HG03064 (cell line): ENCODE measurements at regions not wholly inside any gene's neighbourhood (a gene's known extent, or its start where the extent isn't known, plus 50 kb on each side); places are given as distances from the start of the nearest gene placed in this dataset.
"Not testable (repeated sequence)": the region's sequence is repeated elsewhere in the genome, so short reads cannot be mapped to it uniquely, and the experiment has no call there.

Experiments
- ATAC-seq: cut with Tn5 transposase; IDR thresholded peaks from one replicate; pipeline ENCODE4 v1.9.1; 2021; ENCODE audit warnings: low read depth; ENCODE audit not compliant: unreplicated experiment

DNA sequence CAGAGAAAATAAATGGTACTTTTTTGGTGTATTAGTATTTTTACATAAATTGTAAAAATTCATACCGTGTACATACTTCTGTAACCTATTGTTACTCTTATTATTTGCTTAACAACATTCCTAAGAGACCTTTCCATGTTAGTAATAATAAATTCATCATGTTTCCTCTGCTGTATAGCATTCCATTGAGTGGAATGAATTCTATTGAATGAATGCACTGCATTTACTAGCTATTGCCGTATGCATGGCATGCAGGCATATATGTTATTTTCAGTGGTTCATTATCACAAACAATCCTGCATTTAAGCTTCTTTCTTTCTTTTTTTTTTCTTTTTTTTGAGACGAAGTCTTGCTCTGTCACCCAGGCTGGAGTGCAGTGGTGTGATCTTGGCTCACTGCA lies 137.6 kb upstream of the TBX3 start:
- no peak for ATAC-seq

DNA sequence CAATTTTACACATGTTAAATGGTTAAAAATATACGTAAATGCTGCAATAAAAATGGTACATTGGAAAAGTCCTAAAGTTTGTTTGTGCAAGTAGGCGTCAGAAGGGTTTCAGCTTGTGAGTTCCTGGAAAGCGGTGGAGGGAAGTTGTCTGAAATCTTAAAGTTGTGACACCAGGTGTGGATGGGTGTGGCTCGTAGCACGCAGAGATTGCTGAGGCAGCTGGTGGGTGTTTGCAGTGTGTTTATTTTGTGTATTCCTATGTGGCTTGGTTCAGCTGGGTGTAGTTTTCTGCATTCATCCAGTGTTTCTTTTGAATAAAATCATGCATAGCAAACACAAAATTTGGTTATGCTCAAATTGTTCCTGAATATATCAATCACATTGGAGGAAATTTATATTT lies 136.8 kb upstream of the TBX3 start:
- ATAC-seq = no peak

DNA sequence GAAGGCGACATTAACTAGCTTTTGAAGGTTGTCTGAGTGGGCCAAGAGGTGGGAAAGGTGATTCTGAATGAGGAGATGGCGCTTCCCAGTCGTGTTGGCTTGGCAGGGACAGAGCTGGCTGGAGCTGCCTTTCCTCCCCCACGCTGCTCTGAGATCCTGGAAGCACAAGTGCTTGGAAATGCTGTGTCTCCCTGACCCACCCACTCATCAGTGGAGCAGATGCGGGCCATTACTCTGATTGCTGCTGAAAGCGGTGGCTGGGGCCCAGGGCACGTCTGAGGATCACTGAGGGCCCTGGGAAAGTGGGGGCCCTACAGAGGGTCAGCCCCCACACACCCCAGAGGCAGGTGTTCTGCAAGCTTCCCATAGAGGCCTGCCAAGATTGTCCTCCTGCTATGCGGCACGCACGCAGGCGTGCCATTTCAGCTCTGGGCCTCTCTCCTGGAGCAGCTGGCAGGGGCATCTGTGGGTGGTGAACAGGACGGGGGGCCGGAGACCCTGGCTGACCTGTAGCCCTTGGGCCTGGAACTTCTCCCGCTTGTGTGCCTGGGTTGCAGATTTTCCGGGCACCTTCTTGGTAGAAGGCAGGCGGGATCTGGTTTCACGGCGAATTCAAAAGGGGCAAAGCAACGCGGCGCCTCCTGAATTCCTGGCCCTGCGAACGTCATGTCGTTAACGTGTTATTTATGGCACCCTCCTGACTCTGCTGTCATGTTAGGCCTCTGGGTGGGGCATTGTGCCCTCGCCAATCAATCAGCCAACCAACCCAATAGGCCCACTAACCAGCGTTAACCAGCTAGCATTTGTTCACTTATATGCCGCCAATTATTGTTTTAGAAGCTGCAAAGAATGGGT lies 133.8 kb upstream of the TBX3 start:
- no peak for ATAC-seq

DNA sequence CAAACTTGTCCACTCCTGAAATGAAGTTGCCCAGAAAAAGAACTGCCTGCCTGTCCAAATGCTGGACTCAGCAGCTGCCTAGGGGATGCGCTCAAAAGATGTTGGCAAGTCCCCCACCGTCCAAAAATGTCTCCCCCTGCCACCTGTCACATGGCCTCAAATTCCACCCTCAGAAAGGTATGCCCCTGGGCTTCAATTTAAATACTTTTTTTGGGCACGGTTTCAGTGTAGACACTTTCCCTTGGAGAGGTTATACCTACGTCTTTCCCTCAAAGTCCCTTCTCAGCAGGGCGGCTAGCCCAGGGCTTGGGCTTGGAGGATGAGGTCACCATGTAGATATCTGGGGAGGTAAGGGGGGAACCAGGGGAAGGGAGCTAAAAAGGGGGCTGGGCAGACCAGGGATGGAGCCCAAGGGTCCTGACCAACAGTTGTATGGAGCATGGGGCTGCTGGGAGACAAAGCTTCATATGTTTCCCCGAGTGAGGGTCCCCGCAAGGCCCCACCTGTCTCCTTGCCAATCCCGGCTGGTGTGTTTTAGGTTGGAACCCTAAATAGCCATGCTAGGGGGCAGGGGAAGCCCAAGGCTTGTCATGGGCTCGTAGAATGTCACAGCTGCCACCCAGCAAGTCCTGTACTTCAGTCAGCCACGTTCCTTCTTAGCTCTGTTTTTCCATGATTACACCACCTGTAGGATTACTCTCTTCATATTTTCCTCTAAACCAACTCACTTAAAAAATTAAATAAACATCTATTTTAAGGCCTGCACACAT lies 131.2 kb upstream of the TBX3 start:
- no peak for ATAC-seq

DNA sequence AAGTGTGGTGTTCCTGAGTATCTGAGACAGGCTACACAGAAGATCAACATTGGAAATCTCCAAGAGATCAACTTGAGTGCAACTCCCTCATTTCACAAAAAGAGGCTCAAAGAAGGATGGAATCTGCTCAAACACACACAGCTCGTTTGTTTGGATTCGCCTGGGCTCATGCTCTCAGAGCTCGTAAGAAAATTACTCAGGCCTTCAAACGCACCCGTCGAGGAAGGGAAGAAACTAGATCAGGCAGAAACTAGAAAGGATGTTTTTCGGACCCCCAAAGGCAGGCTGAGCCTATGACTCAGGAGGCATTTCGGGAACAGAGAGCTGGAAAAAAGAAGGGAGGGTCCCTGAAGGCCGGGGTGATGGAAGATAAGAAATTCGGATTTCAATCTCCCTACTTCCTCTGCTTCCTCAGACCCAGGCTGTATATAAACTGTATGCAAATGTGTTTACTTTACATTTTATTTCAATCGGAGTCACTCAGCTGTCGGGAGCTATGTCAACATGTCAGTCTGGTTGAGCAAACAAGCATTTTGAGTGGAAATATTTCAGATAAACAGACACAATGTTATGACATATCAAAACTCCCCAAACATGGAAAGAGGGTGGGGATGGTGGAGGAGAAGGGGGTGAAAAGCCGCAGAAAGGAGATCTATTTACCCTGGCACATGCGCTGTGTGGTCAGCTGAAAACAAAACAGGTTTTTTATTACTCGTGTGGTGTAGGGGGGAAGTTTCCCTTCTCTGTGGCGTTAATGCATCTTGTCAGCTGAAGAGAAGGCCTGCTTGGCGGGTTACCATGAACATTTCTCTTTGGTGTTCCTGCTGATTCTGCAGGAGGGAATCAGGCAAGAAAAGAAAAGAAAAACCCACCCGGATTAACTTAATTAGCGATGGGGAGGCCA lies 129.1 kb upstream of the TBX3 start:
- no peak for ATAC-seq

DNA sequence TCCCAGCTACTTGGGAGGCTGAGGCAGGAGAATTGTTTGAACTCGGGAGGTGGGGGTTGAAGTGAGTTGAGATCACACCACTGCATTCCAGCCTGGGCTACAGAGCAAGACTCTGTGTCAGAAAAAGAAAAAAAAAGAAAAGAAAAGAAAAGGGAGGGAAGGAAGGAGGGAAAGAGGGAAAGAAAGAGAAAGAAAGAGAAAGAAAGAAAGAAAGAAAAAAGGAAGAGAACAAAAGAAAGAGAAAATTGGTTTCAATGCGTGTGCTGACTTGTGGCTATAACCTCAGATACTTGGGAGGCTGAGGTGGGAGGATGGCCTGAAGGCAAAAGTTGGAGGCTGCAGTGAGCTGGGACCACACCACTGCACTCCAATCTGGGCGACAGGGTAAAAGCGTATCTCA lies 128.4 kb upstream of the TBX3 start:
- ATAC-seq = no peak

DNA sequence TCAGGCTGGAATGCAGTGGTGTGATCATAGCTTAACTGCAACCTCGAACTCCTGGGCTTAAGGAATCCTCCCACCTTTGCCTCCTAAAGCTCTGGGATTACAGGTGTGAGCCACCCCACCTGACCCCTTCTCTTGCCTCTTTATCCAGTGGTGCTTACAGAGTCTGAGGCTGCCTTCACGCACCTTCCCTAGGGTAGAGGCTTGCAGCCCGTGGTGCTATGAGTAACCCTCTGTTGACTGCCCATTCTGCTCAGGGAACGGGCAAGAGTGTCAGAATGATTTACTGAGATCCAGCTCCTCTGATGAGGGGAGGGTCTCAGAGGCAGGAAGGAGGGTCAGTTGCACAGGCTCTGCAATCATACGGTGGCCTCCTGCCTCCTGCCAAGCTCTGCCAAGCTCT lies 125.1 kb upstream of the TBX3 start:
- ATAC-seq = no peak

DNA sequence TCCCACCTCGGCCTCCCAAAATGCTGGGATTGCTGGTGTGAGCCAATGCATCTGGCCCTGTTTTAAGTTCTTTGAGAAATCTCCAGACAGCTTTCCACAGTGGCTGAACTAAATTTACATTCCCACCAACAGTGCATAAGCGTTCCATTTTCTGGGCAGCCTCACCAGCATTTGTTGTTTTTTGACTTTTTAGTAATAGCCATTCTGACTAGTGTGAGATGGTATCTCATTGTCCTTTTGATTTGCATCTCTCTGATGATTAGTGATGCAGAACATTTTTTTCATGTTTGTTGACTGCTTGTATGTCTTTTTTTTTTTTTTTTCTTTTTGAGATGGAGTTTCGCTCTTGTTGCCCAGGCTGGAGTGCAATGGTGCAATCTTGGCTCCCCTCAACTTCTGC lies 117.4 kb upstream of the TBX3 start:
- ATAC-seq = not testable (repeated sequence)

DNA sequence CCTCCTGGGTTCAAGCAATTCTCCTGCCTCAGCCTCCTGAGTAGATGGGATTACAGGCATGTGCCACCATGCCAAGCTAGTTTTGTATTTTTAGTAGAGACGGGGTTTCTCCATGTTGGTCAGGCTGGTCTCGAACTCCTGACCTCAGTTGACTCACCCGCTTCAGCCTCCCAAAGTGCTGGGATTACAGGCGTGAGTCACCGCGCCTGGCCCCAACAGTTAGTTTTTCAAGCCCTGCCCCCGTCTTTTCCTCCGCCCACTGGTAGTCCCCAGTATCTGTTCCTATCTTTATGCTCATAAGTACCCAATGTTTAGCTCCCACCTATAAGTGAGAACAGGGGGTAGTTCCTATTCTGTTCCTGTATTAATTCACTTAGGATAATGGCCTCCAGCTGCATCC lies 116.6 kb upstream of the TBX3 start:
- not testable (repeated sequence) for ATAC-seq

DNA sequence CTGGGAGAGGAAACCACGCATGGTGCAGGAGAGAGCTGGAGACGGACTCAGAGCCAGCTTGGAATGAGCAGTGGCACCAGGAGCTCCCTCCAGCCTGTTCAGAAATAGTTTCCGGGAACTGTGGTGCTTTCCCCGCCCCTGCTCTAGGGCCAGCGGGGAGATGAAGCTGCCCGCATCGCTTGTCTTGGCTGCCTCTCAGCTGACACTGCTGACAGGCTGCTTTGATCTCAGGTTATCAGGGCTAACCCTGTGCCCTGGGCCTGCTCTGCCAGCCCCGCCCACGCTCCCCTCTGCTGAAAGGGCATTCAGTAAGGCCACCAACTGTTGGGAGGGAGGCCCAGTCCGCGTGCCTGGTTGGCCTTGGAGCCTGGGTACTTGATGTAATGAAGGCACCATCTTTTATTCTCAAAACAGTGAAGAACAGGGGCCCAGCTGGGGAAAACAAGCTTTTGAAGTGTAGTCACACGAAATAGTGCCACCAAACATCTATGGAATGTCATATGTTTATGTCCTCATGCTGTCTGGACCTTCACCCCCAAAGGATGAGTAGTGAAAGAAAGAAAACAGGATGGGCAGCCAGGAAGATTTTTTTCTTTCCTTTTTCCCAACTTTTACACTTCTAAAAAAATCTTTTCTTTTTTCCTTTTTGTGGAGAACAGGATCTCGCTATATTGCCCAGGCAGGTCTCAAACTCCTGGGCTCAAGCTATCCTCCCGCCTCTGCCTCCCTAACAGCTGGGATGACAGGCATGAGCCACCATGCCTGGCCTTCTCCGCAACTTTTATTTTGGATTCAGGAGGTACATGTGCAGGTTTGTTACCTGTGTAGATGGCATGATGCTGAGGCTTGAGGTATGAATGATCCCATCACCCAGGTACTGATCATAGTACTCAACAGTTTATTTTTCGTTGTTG lies 115.9 kb upstream of the TBX3 start:
- no peak for ATAC-seq

DNA sequence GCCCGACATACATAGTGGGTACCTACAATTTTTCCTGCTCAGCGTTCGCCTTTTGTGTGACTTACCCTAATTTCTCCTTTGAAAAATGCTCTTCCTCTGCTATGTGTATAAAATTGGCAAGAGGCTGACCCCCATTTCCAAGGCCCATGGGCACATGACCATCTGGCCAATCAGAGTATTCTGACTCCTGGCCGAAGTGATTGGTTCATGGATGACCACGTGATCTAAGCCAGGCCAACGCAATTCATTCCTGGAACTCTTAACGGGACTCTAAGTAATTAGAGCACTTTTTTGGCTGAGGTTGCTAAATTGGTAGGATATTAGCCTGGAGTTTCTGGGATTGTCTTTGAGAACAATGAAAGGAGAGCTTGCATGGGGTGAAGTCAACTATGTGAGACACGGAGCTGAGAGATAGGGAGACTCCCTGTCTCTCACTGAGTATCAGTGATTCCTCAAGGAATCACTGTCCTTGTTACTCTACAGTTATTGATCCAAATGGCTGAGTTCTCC lies 110.1 kb upstream of the TBX3 start:
- no peak for ATAC-seq

DNA sequence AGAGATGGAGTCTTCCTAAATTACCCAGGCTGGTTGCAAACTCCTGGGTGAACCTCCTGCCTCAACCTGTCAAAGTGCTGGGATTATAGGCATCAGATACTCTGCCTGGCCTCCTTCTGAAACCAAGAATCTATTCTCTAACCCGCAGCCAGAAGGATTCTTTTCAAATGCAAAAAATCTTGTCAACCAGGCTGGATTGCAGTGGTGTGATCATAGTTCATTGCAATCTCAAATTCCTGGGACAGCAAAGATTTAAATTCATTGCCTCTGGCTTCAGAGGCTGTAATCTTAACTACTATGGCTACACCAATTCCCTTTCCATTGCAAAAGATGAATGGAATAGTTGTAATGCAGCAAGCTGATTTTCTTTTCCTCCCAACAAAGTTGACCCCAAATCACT lies 106.3 kb upstream of the TBX3 start:
- ATAC-seq = no peak

DNA sequence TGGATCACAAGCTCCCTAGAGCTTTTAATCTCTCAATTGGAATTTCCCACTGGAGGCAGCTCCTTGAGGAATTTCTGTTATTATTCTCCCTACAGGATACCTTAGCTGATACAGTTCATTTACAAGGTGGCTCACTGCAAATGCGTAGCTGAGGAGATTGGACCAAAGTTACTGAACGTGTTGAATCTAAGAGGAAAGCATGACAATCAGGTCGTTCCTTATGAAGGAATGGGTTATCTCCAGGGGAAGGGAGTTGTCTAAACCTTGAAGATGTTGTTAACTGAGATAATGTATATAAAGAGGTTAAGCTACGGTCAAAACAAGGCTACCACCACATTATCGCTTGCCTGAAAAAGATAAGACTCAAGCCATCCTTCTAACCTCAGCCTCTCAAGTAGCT lies 105.8 kb upstream of the TBX3 start:
- ATAC-seq = no peak

DNA sequence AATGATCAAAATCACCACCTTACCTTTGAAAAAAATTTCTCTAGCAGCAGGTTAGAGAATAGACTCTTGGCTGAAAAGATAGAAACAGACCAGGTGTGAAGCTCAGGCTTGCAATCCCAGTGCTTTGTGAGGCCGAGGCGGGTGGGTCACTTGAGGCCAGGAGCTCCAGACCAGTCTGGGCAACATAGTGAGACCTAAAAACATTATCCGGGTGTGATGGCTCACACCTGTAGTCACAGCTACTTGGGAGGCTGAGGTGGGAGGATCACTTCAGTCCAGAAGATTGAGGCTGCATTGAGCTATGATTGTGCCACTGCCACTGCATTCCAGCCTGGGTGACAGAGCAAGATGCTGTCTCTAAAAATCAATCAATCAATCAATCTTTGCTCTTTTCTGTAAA lies 105.3 kb upstream of the TBX3 start:
- ATAC-seq = no peak

DNA sequence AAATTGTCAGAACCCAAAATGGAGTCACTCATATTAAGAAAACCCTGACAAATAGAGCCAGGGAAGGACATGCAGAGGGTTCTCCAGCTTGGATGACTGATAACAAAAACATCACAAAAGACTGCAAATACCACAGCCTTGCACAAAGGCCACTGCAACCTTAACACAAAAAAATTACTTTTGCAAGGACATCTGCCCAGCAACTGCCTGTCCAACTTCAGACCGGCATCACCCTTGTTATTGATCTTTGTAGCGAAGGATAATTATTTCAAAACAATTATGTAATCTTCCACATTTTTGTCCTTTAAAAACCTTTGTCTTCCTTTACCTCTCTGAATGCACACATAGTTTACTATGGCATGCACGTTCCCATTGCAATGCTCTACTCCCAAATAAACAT lies 100.6 kb upstream of the TBX3 start:
- ATAC-seq = no peak

DNA sequence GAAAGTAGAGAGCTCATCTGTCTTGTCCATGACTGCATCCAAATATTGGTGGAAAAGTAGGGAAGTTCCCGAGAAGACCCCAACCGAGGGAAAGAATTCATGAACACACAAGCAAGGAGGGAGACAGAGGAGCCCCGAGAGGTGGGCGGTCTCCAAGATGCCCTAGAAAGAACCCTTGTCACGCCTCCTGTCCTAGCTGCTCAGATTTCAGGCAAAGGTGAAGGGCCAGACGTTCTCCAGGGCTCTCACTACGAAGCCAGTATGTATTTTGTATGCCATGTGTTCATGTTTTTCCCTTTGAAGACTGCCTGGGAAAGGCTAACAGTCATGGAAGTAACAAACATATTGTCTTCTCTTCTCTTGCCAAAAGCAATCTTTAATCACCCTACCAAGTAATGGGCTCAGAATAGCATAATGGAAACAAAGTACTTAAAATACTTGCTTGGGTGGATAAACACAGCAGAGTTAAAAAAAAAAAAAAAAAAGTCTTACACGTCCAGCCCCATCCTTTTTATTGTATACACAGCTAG lies 99.2 kb upstream of the TBX3 start:
- ATAC-seq = no peak

DNA sequence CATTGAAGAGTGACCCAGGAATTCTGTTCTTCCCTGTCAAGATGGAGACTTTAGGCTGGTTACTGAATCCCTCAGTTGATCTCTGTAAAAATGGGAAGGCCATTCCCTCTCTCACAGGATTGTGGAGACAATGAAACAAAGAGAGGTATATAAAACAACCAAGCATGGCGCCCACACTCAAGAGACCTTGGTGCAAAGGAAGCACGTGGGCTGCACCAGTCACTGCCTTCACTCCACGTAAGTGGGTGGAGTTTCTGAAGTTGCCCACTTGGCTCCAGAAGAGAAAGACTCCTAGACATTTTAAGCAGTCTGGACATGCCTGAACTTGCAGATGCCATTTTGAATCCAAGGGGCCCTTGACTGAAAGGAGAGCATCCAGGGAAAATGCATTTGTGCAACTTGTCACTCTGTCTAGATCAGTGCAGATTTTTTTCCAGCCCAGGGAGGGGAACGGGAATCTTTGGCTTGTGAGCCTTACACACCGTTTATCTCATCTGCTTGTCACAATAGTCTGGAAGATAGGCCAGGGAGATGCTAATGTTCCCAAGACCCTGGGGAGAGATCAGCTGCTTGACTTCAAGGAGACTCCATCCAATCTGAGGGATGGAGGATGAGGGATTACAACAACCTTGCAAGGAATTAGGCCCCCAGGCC lies 96.9 kb upstream of the TBX3 start:
- no peak for ATAC-seq

DNA sequence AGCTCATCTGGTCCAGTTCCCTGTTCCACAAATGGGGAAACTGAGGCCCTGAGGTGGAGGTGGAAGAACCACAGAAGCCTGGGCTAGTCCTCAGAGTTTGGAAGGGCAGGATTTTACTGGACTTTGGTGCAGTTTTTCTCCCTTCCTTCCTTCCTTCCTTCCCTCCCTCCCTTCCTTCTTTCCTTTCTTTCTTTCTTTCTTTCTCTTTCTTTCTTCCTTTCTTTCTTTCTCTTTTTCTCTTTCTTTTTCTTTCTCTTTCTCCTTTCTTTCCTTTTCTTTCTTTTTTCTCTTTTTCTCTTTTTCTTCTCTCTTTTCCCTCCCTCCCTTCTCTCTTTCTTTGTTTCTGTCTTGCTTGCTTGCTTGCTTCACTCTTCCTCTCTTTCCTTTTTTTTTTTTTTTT lies 95.7 kb upstream of the TBX3 start:
- no peak for ATAC-seq

DNA sequence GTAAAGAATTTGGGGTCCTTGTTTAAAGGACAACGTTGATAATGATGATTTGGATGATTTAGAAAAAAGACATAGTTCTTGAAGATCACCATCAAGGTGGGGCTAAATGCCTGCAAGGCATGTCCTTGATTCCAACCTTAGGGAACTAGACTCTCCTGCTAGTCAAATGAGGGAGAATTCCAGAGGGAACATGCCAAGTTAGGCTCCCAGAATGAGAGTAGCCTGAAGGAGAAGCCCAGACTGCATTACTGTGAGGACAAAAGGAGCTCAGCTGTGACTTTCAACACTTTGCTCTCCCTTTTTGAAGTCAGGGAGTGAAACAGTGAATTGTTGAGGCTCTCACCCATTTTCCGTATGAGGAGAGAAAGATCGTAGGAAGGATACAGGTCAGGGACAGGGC lies 95.2 kb upstream of the TBX3 start:
- ATAC-seq = no peak
